ENCODE measurements at regions not wholly inside any gene's neighbourhood (a gene's known extent, or its start where the extent isn't known, plus 50 kb on each side); places are given as distances from the start of the nearest gene placed in this dataset.

DNA sequence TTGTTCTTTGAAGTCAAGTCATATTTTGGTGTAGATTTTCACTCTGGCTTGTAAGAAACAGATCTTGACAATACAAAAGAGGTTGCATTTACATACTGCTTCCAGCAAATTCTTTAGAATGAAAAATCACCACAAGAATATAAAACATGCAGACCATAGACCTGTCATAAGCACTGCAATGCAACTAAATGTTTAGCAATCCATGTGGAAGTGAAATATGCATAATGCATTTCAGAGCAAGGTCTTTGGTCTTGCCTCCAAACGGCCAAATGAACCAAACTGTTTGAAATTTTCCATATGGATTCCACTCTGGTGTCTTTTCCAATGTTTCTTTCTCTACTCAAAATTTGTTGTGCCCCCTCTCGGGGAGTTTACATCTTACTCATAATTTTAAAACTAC, 271.0 kb upstream of the CDH20 start:
- Mint-ChIP-seq H3K9me3 (peaks cover 9 to 17% of the 10 kb centered on the region in 2 donors), H3K4me1 (no peaks in the 10 kb centered on the region), H3K27me3 (ENCODE audit: low read depth in 2 of 2) (no peaks in the 10 kb centered on the region), H3K27ac (no peak overlapping the region), H3K36me3 (no peaks in the 10 kb centered on the region), H3K4me3 (no peak overlapping the region)
- WGBS (ENCODE audit: insufficient coverage): 71% methylated on average over 2 of the region's 2 CpGs
- Histone ChIP-seq H3K4me3 (ENCODE audit: low read length) (no peak overlapping the region), H3K4me1 (ENCODE audit: control insufficient read depth, insufficient read depth, low read length) (no peaks in the 10 kb centered on the region), H3K27me3 (ENCODE audit: control insufficient read depth, insufficient read depth, low read length) (no peaks in the 10 kb centered on the region), H3K27ac (ENCODE audit: low read length) (no peak overlapping the region), H3K9me3 (ENCODE audit: control insufficient read depth, insufficient read depth, low read length) (no peaks in the 10 kb centered on the region), H3K36me3 (ENCODE audit: control insufficient read depth, insufficient read depth, low read length) (no peaks in the 10 kb centered on the region)
- ATAC-seq (no peak), DNase-seq (no peak)
- TF ChIP-seq, protein P1, sequence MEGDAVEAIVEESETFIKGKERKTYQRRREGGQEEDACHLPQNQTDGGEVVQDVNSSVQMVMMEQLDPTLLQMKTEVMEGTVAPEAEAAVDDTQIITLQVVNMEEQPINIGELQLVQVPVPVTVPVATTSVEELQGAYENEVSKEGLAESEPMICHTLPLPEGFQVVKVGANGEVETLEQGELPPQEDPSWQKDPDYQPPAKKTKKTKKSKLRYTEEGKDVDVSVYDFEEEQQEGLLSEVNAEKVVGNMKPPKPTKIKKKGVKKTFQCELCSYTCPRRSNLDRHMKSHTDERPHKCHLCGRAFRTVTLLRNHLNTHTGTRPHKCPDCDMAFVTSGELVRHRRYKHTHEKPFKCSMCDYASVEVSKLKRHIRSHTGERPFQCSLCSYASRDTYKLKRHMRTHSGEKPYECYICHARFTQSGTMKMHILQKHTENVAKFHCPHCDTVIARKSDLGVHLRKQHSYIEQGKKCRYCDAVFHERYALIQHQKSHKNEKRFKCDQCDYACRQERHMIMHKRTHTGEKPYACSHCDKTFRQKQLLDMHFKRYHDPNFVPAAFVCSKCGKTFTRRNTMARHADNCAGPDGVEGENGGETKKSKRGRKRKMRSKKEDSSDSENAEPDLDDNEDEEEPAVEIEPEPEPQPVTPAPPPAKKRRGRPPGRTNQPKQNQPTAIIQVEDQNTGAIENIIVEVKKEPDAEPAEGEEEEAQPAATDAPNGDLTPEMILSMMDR (IDR thresholded peaks at IDR 0.05): no peak
- intact Hi-C loops (cut with micrococcal nuclease): no loop called here

GRCh38 chr18:61064911-61065310, 268.3 kb upstream of the CDH20 start:
- Mint-ChIP-seq H3K36me3 (no peaks in the 10 kb centered on the region), H3K4me1 (no peaks in the 10 kb centered on the region), H3K4me3 (no peak overlapping the region), H3K27ac (no peak overlapping the region), H3K9me3 (peaks cover 8 to 12% of the 10 kb centered on the region in 2 donors), H3K27me3 (ENCODE audit: low read depth in 2 of 2) (no peaks in the 10 kb centered on the region)
- Histone ChIP-seq H3K9me3 (ENCODE audit: control insufficient read depth, insufficient read depth, low read length) (no peaks in the 10 kb centered on the region), H3K36me3 (ENCODE audit: control insufficient read depth, insufficient read depth, low read length) (no peaks in the 10 kb centered on the region), H3K4me3 (ENCODE audit: low read length) (no peak overlapping the region), H3K4me1 (ENCODE audit: control insufficient read depth, insufficient read depth, low read length) (no peaks in the 10 kb centered on the region), H3K27ac (ENCODE audit: low read length) (no peak overlapping the region), H3K27me3 (ENCODE audit: control insufficient read depth, insufficient read depth, low read length) (no peaks in the 10 kb centered on the region)
- ATAC-seq (no peak), DNase-seq (no peak)
- intact Hi-C loops (cut with micrococcal nuclease): no loop called here
- TF ChIP-seq, protein P1 (IDR thresholded peaks at IDR 0.05): no peak

DNA sequence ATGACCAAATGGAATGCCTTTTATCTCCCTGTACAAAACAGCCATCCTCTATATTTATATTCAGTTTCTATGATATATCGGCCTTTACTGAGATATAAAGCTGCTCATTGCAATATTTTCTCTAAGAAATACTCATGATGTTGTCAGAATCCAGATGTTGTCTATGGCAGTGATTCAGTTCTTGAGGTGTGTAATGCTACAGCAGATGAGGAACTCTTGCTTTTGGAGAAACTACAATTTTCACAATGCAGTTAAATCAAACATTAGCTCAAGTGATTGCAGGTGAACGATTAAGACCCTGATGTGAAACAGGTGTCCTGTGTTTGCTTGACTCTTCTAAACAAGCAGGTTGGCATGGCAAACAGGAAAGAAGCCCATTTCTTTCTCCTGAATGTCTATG, 256.2 kb upstream of the CDH20 start:
- Histone ChIP-seq H3K27ac (ENCODE audit: low read length) (no peak overlapping the region), H3K4me3 (ENCODE audit: low read length) (no peak overlapping the region), H3K9me3 (ENCODE audit: control insufficient read depth, insufficient read depth, low read length) (no peaks in the 10 kb centered on the region), H3K36me3 (ENCODE audit: control insufficient read depth, insufficient read depth, low read length) (no peaks in the 10 kb centered on the region), H3K27me3 (ENCODE audit: control insufficient read depth, insufficient read depth, low read length) (no peaks in the 10 kb centered on the region), H3K4me1 (ENCODE audit: control insufficient read depth, insufficient read depth, low read length) (no peaks in the 10 kb centered on the region)
- Mint-ChIP-seq H3K9me3 (peaks cover 10 to 22% of the 10 kb centered on the region in 2 donors), H3K36me3 (no peaks in the 10 kb centered on the region), H3K4me3 (no peak overlapping the region), H3K27ac (no peak overlapping the region), H3K4me1 (no peaks in the 10 kb centered on the region), H3K27me3 (ENCODE audit: low read depth in 2 of 2) (no peaks in the 10 kb centered on the region)
- no peak for DNase-seq
- TF ChIP-seq, protein P1 (IDR thresholded peaks at IDR 0.05): no peak
- no peak for ATAC-seq
- 80% methylated on average over 1 of the region's 2 CpGs for WGBS (ENCODE audit: insufficient coverage)
- intact Hi-C loops (cut with micrococcal nuclease): no loop called here

GRCh38 chr18:61079714-61080113, 253.5 kb upstream of the CDH20 start:
- Mint-ChIP-seq H3K9me3 (peaks cover 0 to 11% of the 10 kb centered on the region in 2 donors), H3K36me3 (no peaks in the 10 kb centered on the region), H3K4me3 (no peak overlapping the region), H3K27ac (no peak overlapping the region), H3K27me3 (ENCODE audit: low read depth in 2 of 2) (no peaks in the 10 kb centered on the region), H3K4me1 (no peaks in the 10 kb centered on the region)
- intact Hi-C loops (cut with micrococcal nuclease): no loop called here
- no peaks in the 10 kb centered on the region for H3K36me3 ChIP-seq (ENCODE audit: control insufficient read depth, insufficient read depth, low read length)
- ATAC-seq: no peak
- no peak overlapping the region for H3K27ac ChIP-seq (ENCODE audit: low read length)
- no peak overlapping the region for H3K4me3 ChIP-seq (ENCODE audit: low read length)
- H3K27me3 ChIP-seq (ENCODE audit: control insufficient read depth, insufficient read depth, low read length): no peaks in the 10 kb centered on the region
- TF ChIP-seq, protein P1 (IDR thresholded peaks at IDR 0.05): no peak
- no peaks in the 10 kb centered on the region for H3K4me1 ChIP-seq (ENCODE audit: control insufficient read depth, insufficient read depth, low read length)
- H3K9me3 ChIP-seq (ENCODE audit: control insufficient read depth, insufficient read depth, low read length): no peaks in the 10 kb centered on the region
- 81% methylated on average over 3 of the region's 3 CpGs for WGBS (ENCODE audit: insufficient coverage)
- DNase-seq: no peak
